Activated T-cell treated with anti-CD3 and anti-CD28 coated beads, Interleukin-2, amount 50 U/mL, for 4 hours (primary cell): ENCODE measurements at regions not wholly inside any gene's neighbourhood (a gene's known extent, or its start where the extent isn't known, plus 50 kb on each side); places are given as distances from the start of the nearest gene placed in this dataset.
"Not testable (repeated sequence)": the region's sequence is repeated elsewhere in the genome, so short reads cannot be mapped to it uniquely, and the experiment has no call there.

Experiments
- ATAC-seq, 2 donors: fragments of 200-7000 bp; cut with Tn5 transposase; one replicate each; pipeline ENCODE4 v1.10.0; 2021
- DNase-seq: peaks from one replicate; pipeline ENCODE4 v3.0.0-alpha.2; 2020
- H3K27me3 Mint-ChIP-seq: one replicate; pipeline ENCODE4 v1.8.0; 2021; ENCODE audit warnings: low read depth, mixed read lengths
- H3K36me3 Mint-ChIP-seq: one replicate; pipeline ENCODE4 v1.8.0; 2022; ENCODE audit warnings: mixed read lengths; ENCODE audit not compliant: insufficient read depth
- H3K4me1 Mint-ChIP-seq: one replicate; pipeline ENCODE4 v1.8.0; 2021; ENCODE audit warnings: low read depth, mixed read lengths
- H3K4me3 Mint-ChIP-seq: one replicate; pipeline ENCODE4 v1.8.0; 2021; ENCODE audit warnings: mild to moderate bottlenecking, moderate library complexity, mixed read lengths
- H3K9me3 Mint-ChIP-seq: one replicate; pipeline ENCODE4 v1.8.0; 2021; ENCODE audit warnings: mixed read lengths

GRCh38 chr2:143936538-143936847 lies 583.4 kb downstream of the ZEB2 start:
- no peak for DNase-seq
- H3K4me3 Mint-ChIP-seq: peak overlapping the region; percentile 57
- peak; percentile 4 to 7 for ATAC-seq
- H3K9me3 Mint-ChIP-seq: no peaks in the 10 kb centered on the region
- H3K27me3 Mint-ChIP-seq: peaks cover 61% of the 10 kb centered on the region
- H3K36me3 Mint-ChIP-seq: no peaks in the 10 kb centered on the region
- peaks cover 13% of the 10 kb centered on the region for H3K4me1 Mint-ChIP-seq

GRCh38 chr2:143935482-143935752 lies 584.5 kb downstream of the ZEB2 start:
- no peak overlapping the region for H3K4me3 Mint-ChIP-seq
- DNase-seq: no peak
- peaks cover 13% of the 10 kb centered on the region for H3K4me1 Mint-ChIP-seq
- no peaks in the 10 kb centered on the region for H3K36me3 Mint-ChIP-seq
- ATAC-seq: no peak
- no peaks in the 10 kb centered on the region for H3K9me3 Mint-ChIP-seq
- peaks cover 58% of the 10 kb centered on the region for H3K27me3 Mint-ChIP-seq

- H3K27me3 Mint-ChIP-seq: peaks cover 54% of the 10 kb centered on the region
- H3K4me3 Mint-ChIP-seq: no peak overlapping the region
- no peak for DNase-seq
- ATAC-seq: no peak
- peaks cover 13% of the 10 kb centered on the region for H3K4me1 Mint-ChIP-seq
- H3K9me3 Mint-ChIP-seq: no peaks in the 10 kb centered on the region
- H3K36me3 Mint-ChIP-seq: no peaks in the 10 kb centered on the region
Observed at GRCh38 chr2:143934626-143935481, 585.1 kb downstream of the ZEB2 start.

GRCh38 chr2:143933946-143934569 lies 585.9 kb downstream of the ZEB2 start:
- Mint-ChIP-seq H3K36me3 (no peaks in the 10 kb centered on the region), H3K27me3 (peaks cover 46% of the 10 kb centered on the region), H3K4me3 (no peak overlapping the region), H3K4me1 (peaks cover 13% of the 10 kb centered on the region), H3K9me3 (no peaks in the 10 kb centered on the region)
- no peak for DNase-seq
- no peak for ATAC-seq

- H3K4me3 Mint-ChIP-seq: no peak overlapping the region
- no peak for DNase-seq
- no peak for ATAC-seq
- H3K4me1 Mint-ChIP-seq: no peaks in the 10 kb centered on the region
- H3K27me3 Mint-ChIP-seq: peaks cover 39% of the 10 kb centered on the region
- H3K9me3 Mint-ChIP-seq: no peaks in the 10 kb centered on the region
- no peaks in the 10 kb centered on the region for H3K36me3 Mint-ChIP-seq
Observed at GRCh38 chr2:143930891-143931290, 589.0 kb downstream of the ZEB2 start.

- no peaks in the 10 kb centered on the region for H3K4me1 Mint-ChIP-seq
- no peak for DNase-seq
- ATAC-seq: no peak
- H3K27me3 Mint-ChIP-seq: peaks cover 26% of the 10 kb centered on the region
- H3K36me3 Mint-ChIP-seq: no peaks in the 10 kb centered on the region
- H3K4me3 Mint-ChIP-seq: no peak overlapping the region
- peaks cover 3% of the 10 kb centered on the region for H3K9me3 Mint-ChIP-seq
Observed at GRCh38 chr2:143928613-143929012, 591.3 kb downstream of the ZEB2 start.

- Mint-ChIP-seq H3K27me3 (peaks cover 25% of the 10 kb centered on the region), H3K9me3 (peaks cover 3% of the 10 kb centered on the region), H3K4me3 (no peak overlapping the region), H3K4me1 (no peaks in the 10 kb centered on the region), H3K36me3 (no peaks in the 10 kb centered on the region)
- DNase-seq (no peak), ATAC-seq (no peak)
Observed at GRCh38 chr2:143928184-143928583, 591.7 kb downstream of the ZEB2 start.

- Mint-ChIP-seq H3K9me3 (peaks cover 3% of the 10 kb centered on the region), H3K36me3 (no peaks in the 10 kb centered on the region)
Observed at GRCh38 chr2:143926736-143927135, 593.2 kb downstream of the ZEB2 start.

GRCh38 chr2:143922261-143922830 lies 597.6 kb downstream of the ZEB2 start:
- H3K27me3 Mint-ChIP-seq, H3K4me1 Mint-ChIP-seq, ATAC-seq, H3K36me3 Mint-ChIP-seq, DNase-seq, H3K4me3 Mint-ChIP-seq: not testable (repeated sequence)
- peaks cover 24% of the 10 kb centered on the region for H3K9me3 Mint-ChIP-seq

More at GRCh38 chr2:143926736-143927135, 593.2 kb downstream of the ZEB2 start:
- Mint-ChIP-seq H3K4me1 (no peaks in the 10 kb centered on the region), H3K27me3 (peaks cover 20% of the 10 kb centered on the region), H3K4me3 (no peak overlapping the region)
- ATAC-seq: no peak
- DNase-seq: no peak

- Mint-ChIP-seq H3K4me3 (no peak overlapping the region), H3K9me3 (peaks cover 20% of the 10 kb centered on the region), H3K27me3 (no peaks in the 10 kb centered on the region), H3K4me1 (no peaks in the 10 kb centered on the region), H3K36me3 (peaks cover 3% of the 10 kb centered on the region)
- DNase-seq: no peak
- ATAC-seq: no peak
Observed at GRCh38 chr2:143918465-143918989, 601.4 kb downstream of the ZEB2 start.

- Mint-ChIP-seq H3K36me3 (peaks cover 3% of the 10 kb centered on the region), H3K9me3 (peaks cover 20% of the 10 kb centered on the region), H3K4me3 (no peak overlapping the region), H3K4me1 (no peaks in the 10 kb centered on the region), H3K27me3 (peaks cover 3% of the 10 kb centered on the region)
- no peak for ATAC-seq
- no peak for DNase-seq
Observed at GRCh38 chr2:143916781-143917180, 603.1 kb downstream of the ZEB2 start.

- H3K36me3 Mint-ChIP-seq: no peaks in the 10 kb centered on the region
- peaks cover 4% of the 10 kb centered on the region for H3K27me3 Mint-ChIP-seq
- H3K9me3 Mint-ChIP-seq: no peaks in the 10 kb centered on the region
- H3K4me1 Mint-ChIP-seq: no peaks in the 10 kb centered on the region
- DNase-seq (no peak), ATAC-seq (no peak)
- H3K4me3 Mint-ChIP-seq: no peak overlapping the region
Observed at GRCh38 chr2:143909577-143910353, 610.2 kb downstream of the ZEB2 start.

GRCh38 chr2:143908843-143909242 lies 611.1 kb downstream of the ZEB2 start:
- H3K4me3 Mint-ChIP-seq: no peak overlapping the region
- DNase-seq: no peak
- no peak for ATAC-seq
- H3K4me1 Mint-ChIP-seq: no peaks in the 10 kb centered on the region
- no peaks in the 10 kb centered on the region for H3K9me3 Mint-ChIP-seq
- H3K36me3 Mint-ChIP-seq: no peaks in the 10 kb centered on the region
- peaks cover 4% of the 10 kb centered on the region for H3K27me3 Mint-ChIP-seq

GRCh38 chr2:143907801-143908200 lies 612.1 kb downstream of the ZEB2 start:
- H3K9me3 Mint-ChIP-seq: no peaks in the 10 kb centered on the region
- DNase-seq: no peak
- ATAC-seq: no peak
- no peaks in the 10 kb centered on the region for H3K36me3 Mint-ChIP-seq
- no peak overlapping the region for H3K4me3 Mint-ChIP-seq
- peaks cover 1% of the 10 kb centered on the region for H3K27me3 Mint-ChIP-seq
- peaks cover 4% of the 10 kb centered on the region for H3K4me1 Mint-ChIP-seq
